ENCODE measurements at regions not wholly inside any gene's neighbourhood (a gene's known extent, or its start where the extent isn't known, plus 50 kb on each side); places are given as distances from the start of the nearest gene placed in this dataset.

GRCh38 chr2:238587776-238588660 is 161.3 kb downstream of the ASB1 start:
- DNase-seq (ENCODE audit: low read depth) = no peak
- TF ChIP-seq CTCF (IDR thresholded peaks at IDR 0.05; ENCODE audit: low read depth, low read length, missing control alignments) = no peak
- no peak overlapping the region for H3K4me3 ChIP-seq (ENCODE audit: low read depth, low read length)

- no peak for DNase-seq (ENCODE audit: low read depth)
- no peak for TF ChIP-seq CTCF (IDR thresholded peaks at IDR 0.05; ENCODE audit: low read depth, low read length, missing control alignments)
- no peak overlapping the region for H3K4me3 ChIP-seq (ENCODE audit: low read depth, low read length)
Observed at GRCh38 chr2:238589591-238590460, 163.1 kb downstream of the ASB1 start.

- TF ChIP-seq CTCF (IDR thresholded peaks at IDR 0.05; ENCODE audit: low read depth, low read length, missing control alignments) = no peak
- DNase-seq (ENCODE audit: low read depth) = no peak
- H3K4me3 ChIP-seq (ENCODE audit: low read depth, low read length) = no peak overlapping the region
Observed at GRCh38 chr2:238591732-238592131, 165.0 kb downstream of the ASB1 start.

GRCh38 chr2:238593236-238593635 is 166.5 kb downstream of the ASB1 start:
- TF ChIP-seq CTCF (IDR thresholded peaks at IDR 0.05; ENCODE audit: low read depth, low read length, missing control alignments) = no peak
- H3K4me3 ChIP-seq (ENCODE audit: low read depth, low read length) = no peak overlapping the region
- no peak for DNase-seq (ENCODE audit: low read depth)

GRCh38 chr2:238593678-238594077 is 167.0 kb downstream of the ASB1 start:
- DNase-seq (ENCODE audit: low read depth) = no peak
- no peak overlapping the region for H3K4me3 ChIP-seq (ENCODE audit: low read depth, low read length)
- no peak for TF ChIP-seq CTCF (IDR thresholded peaks at IDR 0.05; ENCODE audit: low read depth, low read length, missing control alignments)

- no peak overlapping the region for H3K4me3 ChIP-seq (ENCODE audit: low read depth, low read length)
- no peak for TF ChIP-seq CTCF (IDR thresholded peaks at IDR 0.05; ENCODE audit: low read depth, low read length, missing control alignments)
- no peak for DNase-seq (ENCODE audit: low read depth)
Observed at GRCh38 chr2:238594796-238595749, 168.3 kb downstream of the ASB1 start.
